ENCODE measurements at regions not wholly inside any gene's neighbourhood (a gene's known extent, or its start where the extent isn't known, plus 50 kb on each side); places are given as distances from the start of the nearest gene placed in this dataset.

DNA sequence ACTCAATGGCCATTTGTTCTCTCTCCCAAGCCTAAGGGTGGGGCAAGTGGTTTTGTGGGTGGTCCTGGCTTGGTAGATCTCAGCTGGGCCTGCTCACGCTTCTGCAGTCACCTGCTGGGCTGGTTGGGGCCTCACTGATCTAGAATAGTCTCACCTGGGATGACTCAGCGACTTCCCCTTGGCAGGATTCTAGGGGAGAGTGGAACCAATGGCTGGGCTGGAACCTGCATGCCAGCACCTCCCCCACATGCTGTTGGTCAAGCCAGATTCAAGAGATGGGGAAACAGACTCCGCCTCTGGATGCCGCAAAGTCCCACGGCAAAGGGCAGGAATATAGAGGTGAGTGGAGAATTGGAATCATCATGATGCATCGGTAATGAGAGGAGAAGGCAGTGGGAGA, 292.9 kb upstream of the NPVF start:
- TF ChIP-seq, protein P1, sequence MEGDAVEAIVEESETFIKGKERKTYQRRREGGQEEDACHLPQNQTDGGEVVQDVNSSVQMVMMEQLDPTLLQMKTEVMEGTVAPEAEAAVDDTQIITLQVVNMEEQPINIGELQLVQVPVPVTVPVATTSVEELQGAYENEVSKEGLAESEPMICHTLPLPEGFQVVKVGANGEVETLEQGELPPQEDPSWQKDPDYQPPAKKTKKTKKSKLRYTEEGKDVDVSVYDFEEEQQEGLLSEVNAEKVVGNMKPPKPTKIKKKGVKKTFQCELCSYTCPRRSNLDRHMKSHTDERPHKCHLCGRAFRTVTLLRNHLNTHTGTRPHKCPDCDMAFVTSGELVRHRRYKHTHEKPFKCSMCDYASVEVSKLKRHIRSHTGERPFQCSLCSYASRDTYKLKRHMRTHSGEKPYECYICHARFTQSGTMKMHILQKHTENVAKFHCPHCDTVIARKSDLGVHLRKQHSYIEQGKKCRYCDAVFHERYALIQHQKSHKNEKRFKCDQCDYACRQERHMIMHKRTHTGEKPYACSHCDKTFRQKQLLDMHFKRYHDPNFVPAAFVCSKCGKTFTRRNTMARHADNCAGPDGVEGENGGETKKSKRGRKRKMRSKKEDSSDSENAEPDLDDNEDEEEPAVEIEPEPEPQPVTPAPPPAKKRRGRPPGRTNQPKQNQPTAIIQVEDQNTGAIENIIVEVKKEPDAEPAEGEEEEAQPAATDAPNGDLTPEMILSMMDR (IDR thresholded peaks at IDR 0.05) = no peak
- intact Hi-C loops (cut with DNase I) = no loop called here
- H3K4me1 ChIP-seq = no peaks in the 10 kb centered on the region
- no peaks in the 10 kb centered on the region for H3K9me3 ChIP-seq
- no peaks in the 10 kb centered on the region for H3K27me3 ChIP-seq
- no peak for DNase-seq
- 95 to 96% methylated on average over 5 to 6 of the region's 6 CpGs for WGBS, 2 donors
- no peak overlapping the region for H3K27ac ChIP-seq
- ATAC-seq = no peak
- H3K36me3 ChIP-seq (replicated peaks in 1 of 2; ENCODE audit: insufficient read depth in 1 of 2, low read depth in 2 of 2) = no peaks in the 10 kb centered on the region
- no peak overlapping the region for H3K4me3 ChIP-seq

DNA sequence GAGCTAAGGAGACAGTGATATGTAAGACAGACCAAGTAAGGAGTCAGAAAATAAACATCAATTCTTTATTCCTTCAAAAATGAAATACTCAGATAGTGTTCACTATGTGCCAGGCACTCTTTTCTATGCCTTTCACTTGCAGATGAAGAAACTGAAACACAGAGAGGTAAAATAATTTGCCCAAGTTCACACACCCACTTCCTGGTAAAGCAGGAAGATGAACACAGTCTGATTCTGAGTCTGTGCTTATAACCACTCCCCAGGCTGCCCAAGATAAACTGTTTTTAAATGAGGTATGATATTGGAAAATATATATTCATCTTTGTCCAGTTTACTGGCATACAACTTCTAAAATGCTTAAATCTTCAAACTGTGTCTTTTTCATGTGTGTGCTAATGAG, 294.4 kb upstream of the NPVF start:
- Histone ChIP-seq H3K36me3 (replicated peaks in 1 of 2; ENCODE audit: insufficient read depth in 1 of 2, low read depth in 2 of 2) (no peaks in the 10 kb centered on the region), H3K4me3 (no peak overlapping the region), H3K4me1 (no peaks in the 10 kb centered on the region), H3K27ac (no peak overlapping the region), H3K9me3 (no peaks in the 10 kb centered on the region), H3K27me3 (no peaks in the 10 kb centered on the region)
- intact Hi-C loops (cut with DNase I) = no loop called here
- TF ChIP-seq, protein P1 (IDR thresholded peaks at IDR 0.05) = no peak
- TF ChIP-seq POLR2A (IDR thresholded peaks at IDR 0.05) = no peak
- ATAC-seq (no peak), DNase-seq (no peak)

DNA sequence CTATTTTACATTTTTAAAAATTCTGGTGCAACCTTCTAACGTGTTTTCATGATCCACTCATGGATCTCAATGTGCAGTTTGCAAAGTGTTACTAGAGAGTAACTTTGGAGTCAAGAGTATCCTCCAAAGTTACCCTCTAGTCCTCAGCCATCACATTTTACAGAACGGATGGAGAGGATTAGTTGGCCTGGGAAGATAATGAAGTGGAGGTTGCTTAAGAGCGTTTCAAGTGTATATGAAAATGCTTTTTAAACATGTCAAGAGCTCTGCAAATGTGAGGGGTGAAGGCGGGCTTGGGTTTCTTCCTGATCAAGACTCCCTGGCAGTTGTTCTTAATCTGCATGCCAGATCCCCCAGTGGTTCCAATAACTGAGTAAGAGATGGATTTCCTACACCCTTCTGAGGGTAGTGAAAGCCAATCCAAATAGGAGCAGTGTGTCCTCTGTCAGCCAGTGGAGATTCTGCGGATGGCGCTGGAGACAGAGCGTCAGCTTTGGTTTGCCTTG, 299.4 kb upstream of the NPVF start:
- 79 to 83% methylated on average over 7 of the region's 7 CpGs for WGBS, 2 donors
- no peak overlapping the region for H3K27ac ChIP-seq
- H3K4me3 ChIP-seq = no peak overlapping the region
- TF ChIP-seq POLR2A (IDR thresholded peaks at IDR 0.05) = no peak
- TF ChIP-seq, protein P1 (IDR thresholded peaks at IDR 0.05) = no peak
- no peaks in the 10 kb centered on the region for H3K9me3 ChIP-seq
- no peaks in the 10 kb centered on the region for H3K4me1 ChIP-seq
- no peaks in the 10 kb centered on the region for H3K36me3 ChIP-seq (replicated peaks in 1 of 2; ENCODE audit: insufficient read depth in 1 of 2, low read depth in 2 of 2)
- H3K27me3 ChIP-seq = no peaks in the 10 kb centered on the region
- intact Hi-C loops (cut with DNase I) = no loop called here
- ATAC-seq (no peak), DNase-seq (no peak)

DNA sequence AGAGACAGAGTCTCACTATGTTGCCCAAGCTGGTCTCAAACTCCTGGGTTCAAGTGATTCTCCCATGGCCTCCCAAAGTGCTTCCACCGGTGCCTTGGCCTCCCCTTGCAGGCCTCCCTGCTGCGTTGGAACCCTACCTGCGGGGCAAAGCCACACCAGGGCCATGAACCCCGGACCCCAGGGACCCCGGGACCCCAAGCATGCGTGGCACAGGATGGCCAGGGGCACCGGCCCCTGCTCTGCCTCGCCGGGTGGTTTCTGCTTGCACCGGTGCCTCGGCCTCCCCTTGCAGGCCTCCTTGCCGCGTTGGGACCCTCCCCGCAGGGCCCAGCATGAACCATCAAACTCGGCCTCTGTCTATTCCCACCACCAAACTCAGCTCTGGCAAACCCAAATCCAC, 301.0 kb upstream of the NPVF start:
- DNase-seq (no peak), ATAC-seq (no peak)
- Histone ChIP-seq H3K27me3 (no peaks in the 10 kb centered on the region), H3K27ac (no peak overlapping the region), H3K9me3 (no peaks in the 10 kb centered on the region), H3K36me3 (replicated peaks in 1 of 2; ENCODE audit: insufficient read depth in 1 of 2, low read depth in 2 of 2) (no peaks in the 10 kb centered on the region), H3K4me3 (no peak overlapping the region), H3K4me1 (no peaks in the 10 kb centered on the region)
- WGBS, 2 donors = 86 to 88% methylated on average over 14 to 15 of the region's 15 CpGs
- TF ChIP-seq, protein P1 (IDR thresholded peaks at IDR 0.05) = no peak
- no peak for TF ChIP-seq POLR2A (IDR thresholded peaks at IDR 0.05)
- intact Hi-C loops (cut with DNase I) = no loop called here

DNA sequence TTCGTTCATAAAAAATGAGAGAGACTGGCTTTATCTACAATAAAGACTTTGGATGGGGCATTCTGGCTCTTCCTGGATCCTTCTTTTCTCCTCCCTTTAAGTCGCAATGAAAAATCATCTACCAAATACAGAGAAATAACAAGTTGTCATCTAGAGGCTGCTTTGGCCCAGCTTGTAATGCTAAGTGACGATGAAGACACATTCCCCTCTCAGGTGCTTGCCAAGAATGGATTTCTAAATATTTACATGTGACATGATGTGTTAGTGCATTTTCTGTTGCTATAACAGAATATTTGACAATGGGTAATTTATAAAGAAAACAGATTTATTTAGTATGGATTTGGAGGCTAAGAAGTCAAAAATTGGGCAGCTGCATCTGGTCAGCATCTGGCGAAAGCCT, 308.6 kb upstream of the NPVF start:
- no peaks in the 10 kb centered on the region for H3K27me3 ChIP-seq
- H3K27ac ChIP-seq = no peak overlapping the region
- no peaks in the 10 kb centered on the region for H3K9me3 ChIP-seq
- intact Hi-C loops (cut with DNase I) = no loop called here
- ATAC-seq (no peak), DNase-seq (no peak)
- 88 to 89% methylated on average over 4 of the region's 4 CpGs for WGBS, 2 donors
- no peaks in the 10 kb centered on the region for H3K36me3 ChIP-seq (replicated peaks in 1 of 2; ENCODE audit: insufficient read depth in 1 of 2, low read depth in 2 of 2)
- no peak overlapping the region for H3K4me3 ChIP-seq
- H3K4me1 ChIP-seq = no peaks in the 10 kb centered on the region
- TF ChIP-seq, protein P1 (IDR thresholded peaks at IDR 0.05) = no peak
- TF ChIP-seq POLR2A (IDR thresholded peaks at IDR 0.05) = no peak
